ENCODE measurements at regions not wholly inside any gene's neighbourhood (a gene's known extent, or its start where the extent isn't known, plus 50 kb on each side); places are given as distances from the start of the nearest gene placed in this dataset.

DNA sequence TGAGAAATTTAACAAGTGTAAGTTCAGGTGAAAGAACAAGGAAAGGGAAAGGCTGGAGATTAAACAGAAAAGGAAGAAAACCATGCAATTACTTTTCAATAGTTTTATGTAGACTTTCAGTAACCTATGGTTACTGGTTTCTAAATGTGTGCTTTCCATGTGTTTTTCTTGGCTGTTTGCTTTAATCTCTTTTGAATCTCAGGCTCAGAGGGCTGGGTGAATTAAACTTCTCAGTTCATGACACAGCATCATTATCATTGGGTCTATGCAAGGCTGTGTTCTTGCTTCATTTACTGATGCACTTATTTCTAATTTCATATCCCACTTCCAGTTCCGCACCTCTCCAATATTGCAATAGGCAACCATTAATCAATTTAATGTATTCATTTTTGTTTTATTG is 266.5 kb upstream of the UGT8 start:
- TF ChIP-seq, protein P1, sequence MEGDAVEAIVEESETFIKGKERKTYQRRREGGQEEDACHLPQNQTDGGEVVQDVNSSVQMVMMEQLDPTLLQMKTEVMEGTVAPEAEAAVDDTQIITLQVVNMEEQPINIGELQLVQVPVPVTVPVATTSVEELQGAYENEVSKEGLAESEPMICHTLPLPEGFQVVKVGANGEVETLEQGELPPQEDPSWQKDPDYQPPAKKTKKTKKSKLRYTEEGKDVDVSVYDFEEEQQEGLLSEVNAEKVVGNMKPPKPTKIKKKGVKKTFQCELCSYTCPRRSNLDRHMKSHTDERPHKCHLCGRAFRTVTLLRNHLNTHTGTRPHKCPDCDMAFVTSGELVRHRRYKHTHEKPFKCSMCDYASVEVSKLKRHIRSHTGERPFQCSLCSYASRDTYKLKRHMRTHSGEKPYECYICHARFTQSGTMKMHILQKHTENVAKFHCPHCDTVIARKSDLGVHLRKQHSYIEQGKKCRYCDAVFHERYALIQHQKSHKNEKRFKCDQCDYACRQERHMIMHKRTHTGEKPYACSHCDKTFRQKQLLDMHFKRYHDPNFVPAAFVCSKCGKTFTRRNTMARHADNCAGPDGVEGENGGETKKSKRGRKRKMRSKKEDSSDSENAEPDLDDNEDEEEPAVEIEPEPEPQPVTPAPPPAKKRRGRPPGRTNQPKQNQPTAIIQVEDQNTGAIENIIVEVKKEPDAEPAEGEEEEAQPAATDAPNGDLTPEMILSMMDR (IDR thresholded peaks at IDR 0.05): no peak
- TF ChIP-seq POLR2A (IDR thresholded peaks at IDR 0.05): no peak

Data from ovary (tissue), 3 donors.